ENCODE measurements at regions not wholly inside any gene's neighbourhood (a gene's known extent, or its start where the extent isn't known, plus 50 kb on each side); places are given as distances from the start of the nearest gene placed in this dataset.

- H3K4me3 ChIP-seq (ENCODE audit: low read depth, low read length), result no peak overlapping the region
- TF ChIP-seq, protein P1, sequence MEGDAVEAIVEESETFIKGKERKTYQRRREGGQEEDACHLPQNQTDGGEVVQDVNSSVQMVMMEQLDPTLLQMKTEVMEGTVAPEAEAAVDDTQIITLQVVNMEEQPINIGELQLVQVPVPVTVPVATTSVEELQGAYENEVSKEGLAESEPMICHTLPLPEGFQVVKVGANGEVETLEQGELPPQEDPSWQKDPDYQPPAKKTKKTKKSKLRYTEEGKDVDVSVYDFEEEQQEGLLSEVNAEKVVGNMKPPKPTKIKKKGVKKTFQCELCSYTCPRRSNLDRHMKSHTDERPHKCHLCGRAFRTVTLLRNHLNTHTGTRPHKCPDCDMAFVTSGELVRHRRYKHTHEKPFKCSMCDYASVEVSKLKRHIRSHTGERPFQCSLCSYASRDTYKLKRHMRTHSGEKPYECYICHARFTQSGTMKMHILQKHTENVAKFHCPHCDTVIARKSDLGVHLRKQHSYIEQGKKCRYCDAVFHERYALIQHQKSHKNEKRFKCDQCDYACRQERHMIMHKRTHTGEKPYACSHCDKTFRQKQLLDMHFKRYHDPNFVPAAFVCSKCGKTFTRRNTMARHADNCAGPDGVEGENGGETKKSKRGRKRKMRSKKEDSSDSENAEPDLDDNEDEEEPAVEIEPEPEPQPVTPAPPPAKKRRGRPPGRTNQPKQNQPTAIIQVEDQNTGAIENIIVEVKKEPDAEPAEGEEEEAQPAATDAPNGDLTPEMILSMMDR (IDR thresholded peaks at IDR 0.05; ENCODE audit: insufficient read depth, low read depth, low read length), result no peak
- no peak for DNase-seq (ENCODE audit: low read depth)
These were observed 393.1 kb upstream of the ARRDC4 start for GRCh38 chr15:97567411-97567810.

DNA sequence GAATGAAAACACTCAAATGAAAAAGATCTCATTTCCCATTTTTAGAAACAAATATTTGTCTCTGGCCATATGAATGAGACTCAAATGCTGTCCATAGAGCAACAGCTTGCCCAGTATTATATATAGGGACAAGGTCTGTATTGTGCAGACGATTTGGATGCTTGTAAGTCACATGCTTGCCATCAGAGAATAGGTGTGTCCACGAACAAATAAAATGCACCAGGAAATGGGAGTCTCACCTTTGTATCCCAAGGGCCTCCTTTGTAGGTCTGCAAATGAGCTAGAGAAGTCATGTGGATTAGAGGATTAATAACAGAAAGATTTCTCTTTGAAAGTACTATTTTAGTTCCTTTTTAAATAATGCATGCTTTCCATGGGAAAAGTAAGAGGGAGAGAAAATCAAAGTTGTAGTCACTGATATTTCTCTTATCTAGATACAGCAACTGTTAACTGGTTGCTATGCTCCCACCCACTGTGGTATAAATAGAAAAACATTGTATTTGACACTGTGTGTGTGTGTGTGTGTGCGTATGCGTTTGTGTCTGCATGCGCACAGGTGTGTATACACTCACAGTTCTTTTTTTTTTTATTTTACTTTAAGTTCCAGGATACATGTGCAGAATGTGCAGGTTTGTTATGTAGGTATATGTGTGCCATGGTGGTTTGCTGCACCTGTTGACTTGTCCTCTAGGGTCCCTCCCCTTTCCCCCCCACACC is 383.4 kb upstream of the ARRDC4 start:
- no peak overlapping the region for H3K4me3 ChIP-seq (ENCODE audit: low read depth, low read length)
- no peak for DNase-seq (ENCODE audit: low read depth)
- TF ChIP-seq, protein P1 (IDR thresholded peaks at IDR 0.05; ENCODE audit: insufficient read depth, low read depth, low read length), result no peak

GRCh38 chr15:97585408-97585807 is 375.1 kb upstream of the ARRDC4 start:
- no peak for DNase-seq (ENCODE audit: low read depth)
- H3K4me3 ChIP-seq (ENCODE audit: low read depth, low read length), result no peak overlapping the region
- TF ChIP-seq, protein P1 (IDR thresholded peaks at IDR 0.05; ENCODE audit: insufficient read depth, low read depth, low read length), result no peak

DNA sequence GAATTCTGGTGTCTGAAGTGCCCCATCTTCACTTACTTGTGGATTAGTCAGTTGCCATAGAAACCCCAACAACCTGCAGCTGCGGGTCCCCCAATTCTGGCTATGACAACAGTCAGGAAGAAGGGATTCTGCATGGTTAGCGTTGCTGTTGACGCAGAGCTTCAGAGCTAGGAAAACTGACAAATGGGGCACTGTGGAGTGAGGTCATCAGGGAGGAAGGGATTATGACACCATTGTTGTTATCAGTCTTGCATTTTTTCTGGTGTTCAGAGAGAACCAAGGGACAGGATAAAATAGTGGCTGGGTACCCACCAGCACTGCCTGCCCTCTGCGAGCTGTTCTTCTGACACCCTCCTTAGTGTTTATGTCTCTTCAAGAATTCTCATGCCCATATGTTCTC is 367.7 kb upstream of the ARRDC4 start:
- H3K4me3 ChIP-seq (ENCODE audit: low read depth, low read length), result no peak overlapping the region
- TF ChIP-seq, protein P1 (IDR thresholded peaks at IDR 0.05; ENCODE audit: insufficient read depth, low read depth, low read length), result no peak
- no peak for DNase-seq (ENCODE audit: low read depth)

DNA sequence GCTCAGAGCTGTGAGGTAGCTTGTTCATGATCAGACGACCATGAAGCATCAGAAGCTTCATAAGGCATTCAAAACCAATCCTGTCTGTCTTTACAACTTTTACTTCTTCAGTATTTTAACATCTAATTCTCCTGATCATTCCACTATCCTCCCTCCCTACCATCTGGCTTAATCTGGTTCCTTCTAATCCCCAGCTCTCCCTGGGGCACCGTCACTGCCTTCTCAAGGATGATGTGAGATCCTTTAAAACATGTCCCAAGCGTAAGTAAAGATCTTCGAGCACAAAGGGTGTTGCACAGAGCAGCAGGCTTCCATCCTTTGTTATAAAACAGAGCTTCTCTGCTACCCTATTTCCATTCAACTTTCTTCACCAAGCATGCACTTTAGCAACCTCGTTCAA is 362.7 kb upstream of the ARRDC4 start:
- no peak overlapping the region for H3K4me3 ChIP-seq (ENCODE audit: low read depth, low read length)
- no peak for DNase-seq (ENCODE audit: low read depth)
- TF ChIP-seq, protein P1 (IDR thresholded peaks at IDR 0.05; ENCODE audit: insufficient read depth, low read depth, low read length), result no peak

DNA sequence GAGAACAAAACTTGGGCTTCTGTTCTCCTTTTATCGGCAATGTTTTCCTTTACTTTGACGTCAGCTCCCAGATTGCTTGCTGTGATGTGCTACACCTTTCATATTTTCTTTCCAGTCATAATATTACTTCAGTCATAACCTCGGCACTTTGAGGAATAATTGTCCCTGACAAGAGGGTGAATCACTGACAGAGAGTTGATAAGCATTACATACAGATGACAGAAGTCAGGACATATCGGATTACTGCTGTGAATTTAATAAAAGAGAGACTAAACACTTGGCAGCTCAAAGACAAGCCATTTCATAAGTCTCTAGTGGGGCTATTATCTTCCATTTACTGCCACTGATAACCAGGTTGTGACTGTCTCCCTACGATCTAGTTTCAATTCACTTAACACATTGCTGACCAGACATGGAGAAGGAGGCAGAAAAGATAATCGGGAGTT is 362.1 kb upstream of the ARRDC4 start:
- H3K4me3 ChIP-seq (ENCODE audit: low read depth, low read length), result no peak overlapping the region
- no peak for DNase-seq (ENCODE audit: low read depth)
- TF ChIP-seq, protein P1 (IDR thresholded peaks at IDR 0.05; ENCODE audit: insufficient read depth, low read depth, low read length), result no peak

- no peak for DNase-seq (ENCODE audit: low read depth)
These were observed 360.3 kb upstream of the ARRDC4 start for GRCh38 chr15:97600190-97600589.

More at GRCh38 chr15:97600190-97600589, 360.3 kb upstream of the ARRDC4 start:
- H3K4me3 ChIP-seq (ENCODE audit: low read depth, low read length), result no peak overlapping the region
- TF ChIP-seq, protein P1 (IDR thresholded peaks at IDR 0.05; ENCODE audit: insufficient read depth, low read depth, low read length), result no peak

Data from fibroblast of villous mesenchyme (primary cell).